Epithelial cell of proximal tubule (primary cell): ENCODE measurements at regions not wholly inside any gene's neighbourhood (a gene's known extent, or its start where the extent isn't known, plus 50 kb on each side); places are given as distances from the start of the nearest gene placed in this dataset.

Source experiments
- DNase-seq: peaks from one replicate; pipeline ENCODE4 v3.0.0-alpha.2; 2011; ENCODE audit warnings: low read depth
- H3K4me3 ChIP-seq: 2 replicates; pipeline ENCODE4 v1.5.1; 2011; ENCODE audit warnings: low read depth, mild to moderate bottlenecking, low read length
- CTCF ChIP-seq: conservative IDR thresholded peaks from 2 replicates; pipeline ENCODE4 v1.5.1; 2012; ENCODE audit warnings: low read depth, mild to moderate bottlenecking, low read length

DNA sequence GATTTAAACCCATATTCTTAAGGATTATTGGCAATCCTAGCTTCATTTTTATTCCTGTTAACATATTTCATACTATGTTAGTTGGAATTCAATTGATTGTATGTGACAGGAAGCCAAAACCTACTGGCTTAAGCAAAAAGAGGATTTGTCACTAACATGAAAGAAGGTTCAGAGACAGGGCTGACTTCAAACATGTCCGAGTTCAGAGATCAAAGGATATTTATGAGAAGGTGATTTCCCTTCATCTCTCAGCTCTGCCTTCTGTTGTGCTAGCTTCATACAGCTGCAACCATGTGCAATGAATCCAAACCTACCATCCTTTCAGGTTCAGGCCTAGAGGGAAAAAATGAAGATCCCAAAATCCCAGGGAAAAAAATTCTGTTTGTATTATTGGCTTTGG lies 349.7 kb downstream of the ATP23 start:
- no peak for DNase-seq
- TF ChIP-seq CTCF = no peak
- H3K4me3 ChIP-seq = no peak overlapping the region

- no peak for DNase-seq
- no peak for TF ChIP-seq CTCF
- no peak overlapping the region for H3K4me3 ChIP-seq
These were observed 352.1 kb downstream of the ATP23 start for GRCh38 chr12:58293308-58293982.

DNA sequence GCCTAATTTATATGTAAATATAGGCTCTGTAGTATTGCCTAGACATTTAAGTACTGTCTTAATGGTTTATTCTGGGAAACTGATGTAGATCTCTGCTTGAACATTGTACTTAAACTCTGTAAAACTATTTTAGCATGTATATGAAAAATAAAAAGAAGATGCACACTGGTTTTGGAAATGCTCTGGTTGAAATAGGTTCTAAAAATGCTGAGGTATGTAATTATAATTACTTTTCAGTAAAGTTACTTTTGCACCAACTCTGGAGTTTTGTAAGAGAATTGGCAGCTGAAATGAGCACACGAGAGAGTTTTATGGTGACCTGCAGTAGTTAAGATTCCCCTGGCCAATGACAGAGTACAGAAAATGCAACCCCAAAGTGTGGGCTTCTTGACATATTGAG lies 353.9 kb downstream of the ATP23 start:
- no peak for TF ChIP-seq CTCF
- no peak overlapping the region for H3K4me3 ChIP-seq
- DNase-seq = no peak

- no peak for TF ChIP-seq CTCF
- DNase-seq = no peak
- no peak overlapping the region for H3K4me3 ChIP-seq
These were observed 355.5 kb downstream of the ATP23 start for GRCh38 chr12:58296863-58297262.

GRCh38 chr12:58298803-58299202 lies 357.4 kb downstream of the ATP23 start:
- TF ChIP-seq CTCF = no peak
- DNase-seq = no peak

DNA sequence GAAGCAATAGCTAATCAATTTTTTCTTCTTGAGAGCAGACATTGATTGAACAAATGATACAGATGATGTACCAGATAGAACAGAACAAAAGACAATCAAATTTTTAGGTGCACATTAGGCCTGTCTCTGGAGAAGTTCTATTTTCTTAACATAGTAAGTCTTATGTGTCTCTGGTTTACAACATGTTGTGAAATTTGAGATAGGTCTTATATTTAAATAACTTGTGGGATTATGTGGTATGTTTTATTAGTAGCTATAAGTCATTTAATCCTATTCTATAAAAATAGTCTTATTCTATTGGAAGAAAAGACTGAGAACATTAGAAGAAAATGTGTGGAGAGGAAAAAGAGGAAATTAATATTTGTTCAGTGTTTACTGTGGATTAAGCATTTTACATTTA lies 358.0 kb downstream of the ATP23 start:
- no peak for DNase-seq
- no peak overlapping the region for H3K4me3 ChIP-seq
- TF ChIP-seq CTCF = no peak

More at GRCh38 chr12:58298803-58299202, 357.4 kb downstream of the ATP23 start:
- H3K4me3 ChIP-seq = no peak overlapping the region

DNA sequence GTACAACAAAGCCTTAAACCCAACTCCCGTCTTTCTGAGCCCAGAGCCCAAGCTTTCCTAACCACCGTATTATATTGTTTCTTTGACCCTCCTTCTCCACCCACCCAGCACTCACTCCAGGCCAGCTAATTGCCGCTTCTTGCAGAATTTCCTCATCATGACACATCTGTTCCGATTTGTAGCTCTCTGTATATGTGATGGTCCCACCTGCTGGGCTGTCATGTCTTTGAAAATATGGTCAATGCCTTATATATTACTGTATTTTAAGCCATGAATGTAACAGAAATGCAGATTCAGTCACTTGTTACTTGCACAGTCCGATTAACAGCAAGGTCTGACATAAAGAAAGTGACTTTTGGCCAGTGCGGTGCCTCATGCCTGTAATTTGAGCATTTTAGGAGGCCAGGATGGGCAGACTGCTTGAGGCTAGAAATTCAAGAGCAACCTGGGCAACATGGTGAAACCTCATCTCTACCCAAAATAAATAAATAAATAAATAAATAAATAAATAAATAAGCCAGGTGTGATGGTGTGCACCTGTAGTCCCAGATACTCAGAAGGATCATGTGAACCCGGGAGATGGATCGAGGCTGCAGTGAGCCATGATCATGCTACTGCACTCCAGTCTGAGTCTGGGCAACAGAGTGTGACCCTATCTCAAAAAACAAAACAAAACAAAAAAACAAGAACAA lies 359.8 kb downstream of the ATP23 start:
- H3K4me3 ChIP-seq = no peak overlapping the region
- TF ChIP-seq CTCF = no peak
- no peak for DNase-seq
